ENCODE measurements at regions not wholly inside any gene's neighbourhood (a gene's known extent, or its start where the extent isn't known, plus 50 kb on each side); places are given as distances from the start of the nearest gene placed in this dataset.

DNA sequence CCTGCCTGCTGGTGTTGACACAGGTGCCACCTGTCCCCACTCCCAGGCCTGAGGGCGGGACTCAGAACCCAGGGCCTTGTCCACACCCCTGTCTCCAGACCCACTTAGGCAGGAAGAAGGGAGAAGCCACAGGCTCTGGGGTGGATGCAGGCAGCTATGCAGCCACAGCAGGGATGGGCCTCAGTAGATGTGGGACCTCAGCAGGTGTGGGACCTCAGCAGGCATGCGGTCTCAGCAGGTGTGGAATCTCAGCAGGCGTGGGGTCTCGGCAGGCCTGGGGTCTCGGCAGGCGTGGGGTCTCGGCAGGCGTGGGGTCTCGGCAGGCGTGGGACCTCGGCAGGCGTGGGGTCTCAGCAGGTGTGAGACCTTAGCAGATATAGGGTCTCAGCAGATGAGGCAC is 118.0 kb upstream of the PITRM1 start:
- TF ChIP-seq POLR2A (IDR thresholded peaks at IDR 0.05; ENCODE audit: low read depth, low read length) = no peak
- no peak for TF ChIP-seq TAF1 (IDR thresholded peaks at IDR 0.05; ENCODE audit: borderline replicate concordance, low read depth, low read length)
- no peak for TF ChIP-seq POLR2AphosphoS5 (IDR thresholded peaks at IDR 0.05; ENCODE audit: low read depth, low read length)

All from GM12892 (cell line).